ENCODE measurements at regions not wholly inside any gene's neighbourhood (a gene's known extent, or its start where the extent isn't known, plus 50 kb on each side); places are given as distances from the start of the nearest gene placed in this dataset.

DNA sequence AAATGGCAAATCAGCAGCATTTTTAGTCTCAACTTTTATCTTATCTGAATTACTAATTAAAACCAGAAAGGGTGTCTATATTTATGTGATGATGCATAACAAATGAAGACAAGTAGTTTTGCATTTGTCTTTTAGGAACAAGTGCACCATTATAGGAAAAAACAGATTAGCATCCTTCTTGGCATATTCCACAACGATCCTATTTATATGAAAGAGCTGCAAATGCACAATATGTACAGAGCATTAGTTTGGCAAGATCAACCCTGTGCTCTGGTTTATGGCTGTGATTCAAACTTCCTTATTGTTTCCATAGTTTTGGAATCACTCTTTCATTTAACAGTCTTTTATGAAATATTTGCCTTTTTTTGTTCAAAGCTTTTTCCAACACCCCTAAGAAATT is 486.8 kb downstream of the KCNH5 start:
- Mint-ChIP-seq H3K4me1 (ENCODE audit: low read depth in 2 of 2) (no peaks in the 10 kb centered on the region), H3K4me3 (no peak overlapping the region), H3K27me3 (no peaks in the 10 kb centered on the region), H3K36me3 (no peaks in the 10 kb centered on the region), H3K9me3 (peaks cover 10% of the 10 kb centered on the region), H3K27ac (no peak overlapping the region)
- ATAC-seq (no peak), DNase-seq (ENCODE audit: low spot score) (no peak)

DNA sequence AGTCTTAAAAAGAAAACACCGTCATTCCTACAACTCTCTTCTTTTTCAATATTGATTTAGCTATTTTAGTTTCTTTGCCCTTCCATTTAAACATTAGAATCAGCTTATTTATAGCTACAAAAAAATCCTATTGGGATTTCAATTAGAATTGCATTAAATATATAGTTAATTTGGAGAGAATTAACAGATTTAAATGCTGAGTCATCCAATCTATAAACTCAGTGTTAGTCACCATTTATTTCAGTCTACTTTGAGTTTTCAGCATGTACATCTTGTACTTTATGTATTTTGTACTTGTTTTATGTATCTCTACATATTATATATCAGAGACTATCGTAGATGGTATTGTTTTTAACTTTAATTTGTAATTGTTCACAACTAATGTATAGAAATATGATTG is 460.0 kb downstream of the KCNH5 start:
- no peak for ATAC-seq
- DNase-seq (ENCODE audit: low spot score): no peak
- no peak overlapping the region for H3K4me3 Mint-ChIP-seq
- no peak overlapping the region for H3K27ac Mint-ChIP-seq
- no peaks in the 10 kb centered on the region for H3K36me3 Mint-ChIP-seq
- H3K9me3 Mint-ChIP-seq: peaks cover 10% of the 10 kb centered on the region
- no peaks in the 10 kb centered on the region for H3K27me3 Mint-ChIP-seq
- H3K4me1 Mint-ChIP-seq (ENCODE audit: low read depth in 2 of 2): no peaks in the 10 kb centered on the region

DNA sequence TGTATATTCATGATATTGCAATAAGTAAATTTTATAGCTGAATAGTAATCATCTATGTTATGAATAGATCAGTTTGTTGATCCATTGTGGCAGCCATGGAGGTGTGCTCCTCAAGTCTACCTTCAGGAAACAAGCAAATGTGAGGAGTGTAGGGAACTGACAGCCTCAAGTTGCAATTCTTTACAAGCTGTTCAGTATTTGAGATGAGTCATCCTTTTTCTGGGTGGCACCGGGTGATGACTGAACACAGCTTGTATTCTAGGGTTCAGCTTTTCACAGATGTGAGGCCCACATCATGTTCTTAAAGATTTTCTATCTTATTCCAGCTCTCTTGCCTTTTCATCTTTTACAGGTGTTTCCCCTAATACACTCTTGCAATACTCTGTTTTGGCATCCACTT is 452.4 kb downstream of the KCNH5 start:
- H3K36me3 Mint-ChIP-seq: peaks cover 9% of the 10 kb centered on the region
- no peak overlapping the region for H3K27ac Mint-ChIP-seq
- DNase-seq (ENCODE audit: low spot score) (no peak), ATAC-seq (no peak)
- no peaks in the 10 kb centered on the region for H3K27me3 Mint-ChIP-seq
- H3K4me1 Mint-ChIP-seq (ENCODE audit: low read depth in 2 of 2): no peaks in the 10 kb centered on the region
- no peak overlapping the region for H3K4me3 Mint-ChIP-seq
- peaks cover 17% of the 10 kb centered on the region for H3K9me3 Mint-ChIP-seq

DNA sequence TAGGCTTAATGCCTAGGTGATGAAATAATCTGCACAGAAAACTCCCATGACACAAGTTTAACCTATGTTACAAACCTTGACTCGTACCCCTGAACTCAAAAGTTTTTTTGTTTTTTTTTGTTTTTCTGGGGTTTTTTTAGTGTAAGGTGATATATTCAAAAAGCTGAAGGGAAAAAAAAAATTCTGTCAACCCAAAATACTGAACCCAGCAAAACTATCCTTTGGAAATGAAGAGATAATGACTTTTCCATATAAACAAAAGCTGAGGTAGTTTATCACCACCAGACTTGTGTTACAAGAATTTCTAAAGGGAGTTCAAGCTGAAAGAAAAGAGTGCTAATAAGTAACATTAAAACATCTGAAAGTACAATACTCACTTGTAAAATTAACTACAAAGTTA is 448.1 kb downstream of the KCNH5 start:
- H3K9me3 Mint-ChIP-seq: peaks cover 19% of the 10 kb centered on the region
- no peak for ATAC-seq
- H3K4me3 Mint-ChIP-seq: no peak overlapping the region
- DNase-seq (ENCODE audit: low spot score): no peak
- no peak overlapping the region for H3K27ac Mint-ChIP-seq
- H3K36me3 Mint-ChIP-seq: peaks cover 9% of the 10 kb centered on the region
- no peaks in the 10 kb centered on the region for H3K4me1 Mint-ChIP-seq (ENCODE audit: low read depth in 2 of 2)
- no peaks in the 10 kb centered on the region for H3K27me3 Mint-ChIP-seq

DNA sequence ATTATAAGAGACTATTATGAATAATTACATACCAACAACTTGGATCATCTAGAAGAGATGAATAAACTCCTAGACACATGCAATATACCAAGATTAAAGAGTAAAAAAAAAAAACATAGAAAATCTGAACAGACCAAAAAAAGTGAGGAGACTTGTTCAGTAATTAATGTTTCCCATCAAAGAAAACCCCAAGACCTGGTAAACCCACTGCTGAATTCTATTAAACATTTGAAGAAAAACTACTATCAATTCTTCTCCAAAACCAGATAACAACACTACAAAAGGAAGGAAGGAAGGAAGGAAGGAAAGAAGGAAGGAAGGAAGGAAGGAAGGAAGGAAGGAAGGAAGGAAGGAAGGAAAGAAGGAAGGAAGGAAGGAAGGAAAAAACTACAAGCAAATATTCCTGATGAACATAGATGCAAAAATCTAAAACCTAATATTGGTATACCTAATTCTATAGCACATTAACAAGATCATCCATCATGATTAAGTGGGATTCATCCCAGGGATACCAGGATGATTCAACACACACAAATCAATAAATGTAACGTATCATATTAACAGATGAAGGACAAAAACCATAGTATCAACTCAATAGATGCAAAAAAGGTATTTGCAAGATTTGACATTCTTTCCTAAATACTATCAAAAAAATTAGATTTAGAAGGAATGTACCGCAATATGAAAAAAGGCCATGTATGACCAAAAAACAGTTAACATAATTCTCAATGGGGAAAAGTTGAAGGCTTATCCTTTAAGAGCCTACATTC is 445.5 kb downstream of the KCNH5 start:
- peaks cover 23% of the 10 kb centered on the region for H3K9me3 Mint-ChIP-seq
- H3K27ac Mint-ChIP-seq: no peak overlapping the region
- DNase-seq (ENCODE audit: low spot score) (no peak), ATAC-seq (no peak)
- no peaks in the 10 kb centered on the region for H3K27me3 Mint-ChIP-seq
- no peak overlapping the region for H3K4me3 Mint-ChIP-seq
- peaks cover 9% of the 10 kb centered on the region for H3K36me3 Mint-ChIP-seq
- no peaks in the 10 kb centered on the region for H3K4me1 Mint-ChIP-seq (ENCODE audit: low read depth in 2 of 2)

DNA sequence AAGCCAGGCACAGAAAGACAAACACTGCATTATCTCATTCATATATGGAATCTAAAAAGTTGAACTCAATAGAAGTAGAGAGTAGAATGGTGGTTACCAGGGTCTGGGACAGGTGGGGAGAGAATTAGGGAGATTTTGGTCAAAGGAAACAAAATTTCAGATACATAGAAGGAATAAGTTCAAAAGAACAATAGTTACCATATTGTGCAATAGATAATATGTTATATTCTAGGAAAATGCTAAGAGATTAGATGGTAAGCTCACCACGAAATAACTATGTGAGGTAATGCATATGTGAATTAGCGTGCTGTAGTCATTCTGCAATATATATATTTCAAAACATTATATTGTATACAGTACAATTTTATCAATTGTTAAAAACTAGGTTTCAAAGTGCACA is 442.5 kb downstream of the KCNH5 start:
- Mint-ChIP-seq H3K36me3 (no peaks in the 10 kb centered on the region), H3K9me3 (peaks cover 18% of the 10 kb centered on the region), H3K27me3 (no peaks in the 10 kb centered on the region), H3K27ac (no peak overlapping the region), H3K4me3 (no peak overlapping the region), H3K4me1 (ENCODE audit: low read depth in 2 of 2) (no peaks in the 10 kb centered on the region)
- ATAC-seq (no peak), DNase-seq (ENCODE audit: low spot score) (no peak)

DNA sequence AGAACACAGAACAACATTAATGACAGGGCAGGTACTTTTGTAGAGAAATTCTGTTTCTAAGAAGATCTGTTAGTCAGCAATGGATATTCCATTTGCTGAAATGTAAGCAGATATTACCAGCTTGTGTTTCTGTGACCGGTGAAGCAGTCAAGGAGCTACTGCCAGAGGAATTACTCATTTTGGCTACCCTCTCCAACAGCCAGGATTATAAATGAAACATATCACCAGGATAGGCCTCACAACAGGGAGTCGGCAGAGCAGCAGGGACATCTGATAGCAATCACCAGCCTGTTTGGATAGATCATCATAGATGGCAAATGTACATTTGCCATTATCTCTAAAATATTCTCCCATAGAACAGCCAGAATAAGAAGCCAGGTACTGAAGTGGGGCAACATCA is 440.7 kb downstream of the KCNH5 start:
- Mint-ChIP-seq H3K4me1 (ENCODE audit: low read depth in 2 of 2) (no peaks in the 10 kb centered on the region), H3K4me3 (no peak overlapping the region), H3K27me3 (no peaks in the 10 kb centered on the region), H3K27ac (no peak overlapping the region), H3K9me3 (peaks cover 10% of the 10 kb centered on the region), H3K36me3 (no peaks in the 10 kb centered on the region)
- ATAC-seq (no peak), DNase-seq (ENCODE audit: low spot score) (no peak)

DNA sequence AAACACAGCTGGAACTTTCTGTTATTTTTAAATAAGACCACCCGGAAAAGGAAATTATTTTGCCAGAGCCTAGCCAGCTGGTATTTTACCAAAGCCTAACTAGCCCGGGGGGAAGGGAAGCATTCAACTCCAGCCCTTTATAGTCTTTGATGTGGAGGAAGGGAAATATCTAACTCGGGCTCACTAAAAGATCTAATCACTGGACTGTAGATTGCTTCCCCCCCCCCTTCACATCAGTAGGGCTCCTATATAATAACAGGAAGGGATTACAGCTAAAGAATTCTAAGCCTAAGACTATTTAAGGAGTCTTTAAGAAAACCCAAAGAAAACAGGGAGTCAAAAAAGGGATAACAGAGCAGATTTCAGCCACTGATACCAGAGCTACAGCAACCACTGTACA is 431.1 kb downstream of the KCNH5 start:
- Mint-ChIP-seq H3K36me3 (peaks cover 1% of the 10 kb centered on the region), H3K9me3 (peaks cover 7% of the 10 kb centered on the region), H3K27me3 (no peaks in the 10 kb centered on the region), H3K4me1 (ENCODE audit: low read depth in 2 of 2) (no peaks in the 10 kb centered on the region), H3K4me3 (no peak overlapping the region), H3K27ac (no peak overlapping the region)
- no peak for DNase-seq (ENCODE audit: low spot score)
- ATAC-seq: no peak

DNA sequence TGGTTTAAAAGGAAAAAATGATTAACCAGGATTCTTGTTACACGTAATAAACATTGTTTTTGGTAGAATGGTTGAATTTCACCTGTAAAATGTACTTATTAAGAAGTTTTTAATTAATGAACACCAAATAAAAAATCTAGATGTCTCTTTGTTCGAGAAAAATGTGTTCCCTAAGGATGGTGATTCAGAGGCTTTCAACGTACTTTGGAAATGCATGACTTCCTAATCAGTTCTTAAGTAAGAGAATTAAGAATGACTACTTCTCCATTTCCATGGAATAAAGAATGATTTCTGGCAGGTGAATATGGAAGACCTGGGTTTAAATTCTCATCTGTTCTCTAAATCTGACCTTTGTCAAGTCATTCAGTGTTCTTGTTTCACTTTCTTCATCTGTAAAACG is 428.6 kb downstream of the KCNH5 start:
- Mint-ChIP-seq H3K4me3 (no peak overlapping the region), H3K9me3 (peaks cover 7% of the 10 kb centered on the region), H3K4me1 (ENCODE audit: low read depth in 2 of 2) (no peaks in the 10 kb centered on the region), H3K36me3 (peaks cover 5% of the 10 kb centered on the region), H3K27me3 (no peaks in the 10 kb centered on the region), H3K27ac (no peak overlapping the region)
- ATAC-seq (no peak), DNase-seq (ENCODE audit: low spot score) (no peak)

DNA sequence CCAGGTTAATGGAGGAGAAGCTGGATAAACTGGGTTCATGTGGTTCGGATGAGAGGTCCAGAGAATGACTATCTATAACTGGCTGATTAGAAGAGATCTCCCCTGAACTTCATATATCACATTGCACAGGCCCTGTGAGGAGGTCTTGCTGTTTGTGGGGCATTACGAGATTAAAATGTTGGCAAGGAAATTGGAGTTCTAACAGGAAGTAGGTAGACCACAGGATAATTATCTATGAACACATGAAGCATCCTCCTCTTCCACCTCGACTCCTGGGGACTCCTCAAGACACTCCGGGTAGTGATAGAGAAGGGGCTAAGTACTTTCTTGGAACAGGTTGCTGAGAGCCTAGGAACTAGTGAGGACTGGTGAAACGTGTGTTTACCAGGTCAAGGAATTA is 418.8 kb downstream of the KCNH5 start:
- Mint-ChIP-seq H3K36me3 (no peaks in the 10 kb centered on the region), H3K27me3 (no peaks in the 10 kb centered on the region), H3K4me3 (no peak overlapping the region), H3K27ac (no peak overlapping the region), H3K4me1 (ENCODE audit: low read depth in 2 of 2) (no peaks in the 10 kb centered on the region), H3K9me3 (peaks cover 7% of the 10 kb centered on the region)
- DNase-seq (ENCODE audit: low spot score): no peak
- ATAC-seq: no peak

DNA sequence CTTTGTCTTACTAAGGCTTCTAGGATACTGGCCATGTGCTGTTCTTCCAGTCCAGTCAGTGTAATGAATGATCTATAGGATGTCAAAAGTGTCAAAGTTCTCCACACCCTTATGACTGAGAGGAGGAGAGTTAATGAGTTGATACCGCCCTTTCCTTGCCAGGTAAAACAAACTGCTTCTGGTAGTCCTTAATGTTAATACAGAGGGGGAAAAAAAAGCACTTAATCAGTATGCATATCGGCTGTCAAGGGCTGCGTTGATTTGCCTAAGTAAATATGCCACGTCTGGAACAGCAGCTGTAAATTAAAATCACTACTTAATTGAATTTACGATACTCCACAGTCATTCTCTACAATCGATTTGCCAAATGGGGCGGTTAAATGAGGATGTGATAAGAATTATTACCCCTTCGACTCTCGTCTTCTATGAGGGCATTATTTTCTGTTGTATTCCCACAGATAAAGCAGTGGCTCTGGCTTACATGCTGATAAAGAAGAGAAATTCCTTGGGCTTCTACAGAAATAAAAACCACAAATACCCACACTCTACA is 416.0 kb downstream of the KCNH5 start:
- no peak for DNase-seq (ENCODE audit: low spot score)
- no peak overlapping the region for H3K4me3 Mint-ChIP-seq
- H3K9me3 Mint-ChIP-seq: peaks cover 9% of the 10 kb centered on the region
- H3K36me3 Mint-ChIP-seq: no peaks in the 10 kb centered on the region
- ATAC-seq: no peak
- no peaks in the 10 kb centered on the region for H3K4me1 Mint-ChIP-seq (ENCODE audit: low read depth in 2 of 2)
- no peaks in the 10 kb centered on the region for H3K27me3 Mint-ChIP-seq
- H3K27ac Mint-ChIP-seq: no peak overlapping the region

DNA sequence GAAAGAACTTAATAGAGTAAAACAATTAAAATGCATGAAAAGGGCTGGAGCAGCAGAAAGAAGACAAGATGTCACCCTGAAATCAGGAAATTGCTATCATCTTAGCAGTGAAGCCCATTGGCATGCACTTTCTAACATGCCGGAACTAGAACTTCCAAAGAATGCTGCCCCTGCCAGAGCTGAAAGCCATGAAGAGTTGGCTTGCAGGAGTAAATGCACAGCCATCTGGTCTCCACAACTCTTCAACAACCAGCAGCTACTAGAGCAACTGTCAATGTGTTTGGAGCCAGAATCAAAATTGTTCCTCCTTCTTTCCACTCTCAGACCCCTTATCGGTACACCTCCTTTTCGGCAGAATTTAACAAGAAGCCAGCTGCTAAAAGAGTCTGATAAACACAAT is 414.1 kb downstream of the KCNH5 start:
- Mint-ChIP-seq H3K27ac (no peak overlapping the region), H3K27me3 (no peaks in the 10 kb centered on the region), H3K36me3 (no peaks in the 10 kb centered on the region), H3K4me1 (ENCODE audit: low read depth in 2 of 2) (no peaks in the 10 kb centered on the region), H3K4me3 (no peak overlapping the region), H3K9me3 (peaks cover 9% of the 10 kb centered on the region)
- DNase-seq (ENCODE audit: low spot score) (no peak), ATAC-seq (no peak)

DNA sequence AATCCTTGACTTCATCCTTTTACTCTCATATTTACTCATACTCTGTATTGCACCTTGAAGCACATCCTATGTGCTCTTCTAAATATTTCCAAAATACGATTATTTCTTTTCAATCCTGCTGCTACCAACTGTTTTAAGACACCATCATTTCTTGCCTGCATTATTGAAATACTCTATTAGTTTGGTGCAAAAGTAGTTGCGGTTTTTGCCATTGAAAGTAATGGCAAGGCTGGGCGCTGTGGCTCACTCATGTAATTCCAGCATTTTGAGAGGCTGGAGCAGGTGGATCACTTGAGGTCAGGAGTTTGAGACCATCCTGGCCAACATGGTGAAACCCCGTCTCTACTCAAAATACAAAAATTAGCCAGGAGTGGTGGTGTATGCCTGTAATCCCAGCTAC is 412.5 kb downstream of the KCNH5 start:
- no peaks in the 10 kb centered on the region for H3K27me3 Mint-ChIP-seq
- no peak for DNase-seq (ENCODE audit: low spot score)
- no peaks in the 10 kb centered on the region for H3K4me1 Mint-ChIP-seq (ENCODE audit: low read depth in 2 of 2)
- no peak overlapping the region for H3K4me3 Mint-ChIP-seq
- no peak for ATAC-seq
- H3K27ac Mint-ChIP-seq: no peak overlapping the region
- H3K36me3 Mint-ChIP-seq: no peaks in the 10 kb centered on the region
- H3K9me3 Mint-ChIP-seq: peaks cover 9% of the 10 kb centered on the region

DNA sequence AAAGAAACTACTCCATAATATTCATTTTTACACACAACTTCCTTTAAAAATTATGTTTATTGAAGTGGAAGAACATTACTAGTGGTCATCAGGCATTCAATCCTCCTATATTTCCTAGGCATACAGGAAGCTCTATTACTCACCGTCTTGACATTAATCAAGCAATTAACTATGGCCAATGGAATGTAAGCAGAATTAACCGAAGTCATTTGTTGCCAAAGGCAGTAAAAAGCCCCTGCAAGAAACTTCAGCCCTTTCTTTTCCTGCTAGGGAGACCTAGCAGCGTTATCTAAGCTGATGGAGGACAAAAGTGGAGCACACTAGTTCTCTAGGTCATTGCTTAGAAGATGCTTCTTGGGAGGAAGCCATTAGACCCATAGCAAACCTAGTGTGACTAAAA is 399.6 kb downstream of the KCNH5 start:
- ATAC-seq: no peak
- Mint-ChIP-seq H3K27me3 (no peaks in the 10 kb centered on the region), H3K27ac (no peak overlapping the region), H3K4me3 (no peak overlapping the region), H3K4me1 (ENCODE audit: low read depth in 2 of 2) (no peaks in the 10 kb centered on the region), H3K36me3 (no peaks in the 10 kb centered on the region), H3K9me3 (peaks cover 7% of the 10 kb centered on the region)
- DNase-seq (ENCODE audit: low spot score): no peak
